HG02759 (cell line): ENCODE measurements at regions not wholly inside any gene's neighbourhood (a gene's known extent, or its start where the extent isn't known, plus 50 kb on each side); places are given as distances from the start of the nearest gene placed in this dataset.
"Not testable (repeated sequence)": the region's sequence is repeated elsewhere in the genome, so short reads cannot be mapped to it uniquely, and the experiment has no call there.

Experiments
- ATAC-seq: cut with Tn5 transposase; IDR thresholded peaks from one replicate; pipeline ENCODE4 v1.9.1; 2021; ENCODE audit warnings: mild to moderate bottlenecking, moderate library complexity; ENCODE audit not compliant: unreplicated experiment

GRCh38 chr21:14687268-14687625, 141.1 kb upstream of the SAMSN1 start:
- peak; percentile 48 for ATAC-seq

GRCh38 chr21:14686466-14687267, 140.6 kb upstream of the SAMSN1 start:
- ATAC-seq = peak; percentile 67

- no peak for ATAC-seq
These were observed 139.5 kb upstream of the SAMSN1 start for GRCh38 chr21:14685568-14685967.

GRCh38 chr21:14684071-14684470, 138.0 kb upstream of the SAMSN1 start:
- peak; percentile 36 for ATAC-seq

GRCh38 chr21:14683063-14683462, 136.9 kb upstream of the SAMSN1 start:
- ATAC-seq = no peak

- ATAC-seq = no peak
These were observed 133.0 kb upstream of the SAMSN1 start for GRCh38 chr21:14678973-14679574.

GRCh38 chr21:14677639-14678179, 131.6 kb upstream of the SAMSN1 start:
- ATAC-seq = no peak

- no peak for ATAC-seq
These were observed 130.9 kb upstream of the SAMSN1 start for GRCh38 chr21:14677013-14677412.

- ATAC-seq = peak; percentile 70
These were observed 129.8 kb upstream of the SAMSN1 start for GRCh38 chr21:14675774-14676530.

- no peak for ATAC-seq
These were observed 127.5 kb upstream of the SAMSN1 start for GRCh38 chr21:14673649-14674048.

- ATAC-seq = no peak
These were observed 126.4 kb upstream of the SAMSN1 start for GRCh38 chr21:14672466-14672865.

GRCh38 chr21:14670409-14670808, 124.3 kb upstream of the SAMSN1 start:
- no peak for ATAC-seq

GRCh38 chr21:14669092-14669491, 123.0 kb upstream of the SAMSN1 start:
- ATAC-seq = not testable (repeated sequence)

GRCh38 chr21:14657241-14658008, 111.3 kb upstream of the SAMSN1 start:
- no peak for ATAC-seq

GRCh38 chr21:14646893-14647292, 100.8 kb upstream of the SAMSN1 start:
- no peak for ATAC-seq

GRCh38 chr21:14645702-14646101, 99.6 kb upstream of the SAMSN1 start:
- ATAC-seq = no peak

- no peak for ATAC-seq
These were observed 86.2 kb upstream of the SAMSN1 start for GRCh38 chr21:14632359-14632758.

- ATAC-seq = peak; percentile 49
These were observed 84.5 kb upstream of the SAMSN1 start for GRCh38 chr21:14630556-14631069.

- ATAC-seq = no peak
These were observed 83.3 kb upstream of the SAMSN1 start for GRCh38 chr21:14629461-14629860.

- ATAC-seq = not testable (repeated sequence)
These were observed 77.0 kb upstream of the SAMSN1 start for GRCh38 chr21:14623079-14623478.

- ATAC-seq = no peak
These were observed 74.0 kb upstream of the SAMSN1 start for GRCh38 chr21:14620152-14620551.
